K562 (cell line): ENCODE measurements at regions not wholly inside any gene's neighbourhood (a gene's known extent, or its start where the extent isn't known, plus 50 kb on each side); places are given as distances from the start of the nearest gene placed in this dataset.
A peak's percentile ranks its signal among the peaks of the same experiment; 100 is the strongest.

Experiments used
- ARHGAP35 ChIP-seq: fragments of 450-650 bp; IDR thresholded peaks from 2 replicates; pipeline ENCODE4 v1.6.1; 2018; ENCODE audit not compliant: partially characterized antibody
- ARID2 ChIP-seq: fragments of 450-650 bp; IDR thresholded peaks from 2 replicates; pipeline ENCODE4 v1.6.1; 2017; ENCODE audit warnings: antibody characterized with exemption, mild to moderate bottlenecking
- CBFA2T3 ChIP-seq: fragments of 450-650 bp; IDR thresholded peaks from 2 replicates; pipeline ENCODE4 v1.6.1; 2017
- CEBPB ChIP-seq: fragments of 450-650 bp; IDR thresholded peaks from 2 replicates; pipeline ENCODE4 v1.6.1; 2016; ENCODE audit warnings: missing genetic modification characterization, missing compliant biosample characterization
- E2F4 ChIP-seq: sonication (generic); formaldehyde crosslinking; IDR thresholded peaks from 2 replicates; pipeline ENCODE4 v1.8.0; 2022; ENCODE audit warnings: mild to moderate bottlenecking, low read depth, missing genetic modification reagents
- MAFF ChIP-seq: IDR thresholded peaks from 2 replicates; pipeline ENCODE4 v1.6.1; 2012; ENCODE audit warnings: low read length, improper control_type of control experiment
- MAZ ChIP-seq, 2 experiments: fragments of 450-650 bp in 1 of 2; sonication (generic) in 1 of 2; formaldehyde crosslinking; IDR thresholded peaks in 1 of 2; conservative IDR thresholded peaks in 1 of 2; 2 replicates each; pipeline versions ENCODE4 v1.4.0 to v1.5.0; 2020; ENCODE audit warnings: mild to moderate bottlenecking in 1 of 2, missing genetic modification reagents in 1 of 2
- POLR3G ChIP-seq: IDR thresholded peaks from 2 replicates; pipeline ENCODE4 v1.6.1; 2011; ENCODE audit not compliant: insufficient read length, insufficient replicate concordance; ENCODE audit errors: extremely low read depth
- PPARD ChIP-seq: fragments of 250-450 bp; sonication (Bioruptor Pico); IDR thresholded peaks from 2 replicates; pipeline ENCODE4 v1.8.0; 2022; ENCODE audit warnings: inconsistent platforms, mild to moderate bottlenecking, moderate library complexity
- PTRF ChIP-seq: fragments of 450-650 bp; IDR thresholded peaks from 2 replicates; pipeline ENCODE4 v1.6.1; 2016; ENCODE audit warnings: mild to moderate bottlenecking, missing genetic modification characterization, missing compliant biosample characterization
- SMARCB1 ChIP-seq: IDR thresholded peaks from 2 replicates; pipeline ENCODE4 v1.6.1; 2011; ENCODE audit warnings: improper control_type of control experiment, low read depth; ENCODE audit not compliant: insufficient read length
- TCF7 ChIP-seq: sonication (generic); IDR thresholded peaks from 2 replicates; pipeline ENCODE4 v1.6.1; 2016; ENCODE audit warnings: antibody characterized with exemption, borderline replicate concordance
- ZFP91 ChIP-seq: sonication (generic); formaldehyde crosslinking; IDR thresholded peaks from 2 replicates; pipeline ENCODE4 v1.8.0; 2022; ENCODE audit warnings: mild to moderate bottlenecking, missing genetic modification reagents
- ZNF121 ChIP-seq: sonication (generic); formaldehyde crosslinking; conservative IDR thresholded peaks from 2 replicates; pipeline ENCODE4 v1.8.0; 2022; ENCODE audit warnings: missing genetic modification reagents
- ZNF639 ChIP-seq, 2 experiments: fragments of 200-800 bp in 1 of 2; sonication (Bioruptor generic) in 1 of 2; sonication (generic) in 1 of 2; formaldehyde crosslinking in 1 of 2; IDR thresholded peaks in 1 of 2; conservative IDR thresholded peaks in 1 of 2; 2 replicates each; pipeline versions ENCODE4 v1.5.0 to v1.6.1; 2016 to 2020; ENCODE audit warnings: missing compliant biosample characterization in 1 of 2, missing genetic modification characterization in 1 of 2, missing genetic modification reagents in 1 of 2
- TF ChIP-seq, protein P1 (sequence below): fragments of 250-450 bp; sonication (Bioruptor Pico); IDR thresholded peaks from 2 replicates; pipeline ENCODE4 v1.5.1; 2021; ENCODE audit warnings: mild to moderate bottlenecking
- TF ChIP-seq, protein P2 (sequence below), 2 experiments: fragments of 450-650 bp; IDR thresholded peaks; 2 replicates each; pipeline ENCODE4 v1.6.1; 2018; ENCODE audit warnings: mild to moderate bottlenecking in 2 of 2, low read depth in 1 of 2; ENCODE audit not compliant: partially characterized antibody in 2 of 2

DNA sequence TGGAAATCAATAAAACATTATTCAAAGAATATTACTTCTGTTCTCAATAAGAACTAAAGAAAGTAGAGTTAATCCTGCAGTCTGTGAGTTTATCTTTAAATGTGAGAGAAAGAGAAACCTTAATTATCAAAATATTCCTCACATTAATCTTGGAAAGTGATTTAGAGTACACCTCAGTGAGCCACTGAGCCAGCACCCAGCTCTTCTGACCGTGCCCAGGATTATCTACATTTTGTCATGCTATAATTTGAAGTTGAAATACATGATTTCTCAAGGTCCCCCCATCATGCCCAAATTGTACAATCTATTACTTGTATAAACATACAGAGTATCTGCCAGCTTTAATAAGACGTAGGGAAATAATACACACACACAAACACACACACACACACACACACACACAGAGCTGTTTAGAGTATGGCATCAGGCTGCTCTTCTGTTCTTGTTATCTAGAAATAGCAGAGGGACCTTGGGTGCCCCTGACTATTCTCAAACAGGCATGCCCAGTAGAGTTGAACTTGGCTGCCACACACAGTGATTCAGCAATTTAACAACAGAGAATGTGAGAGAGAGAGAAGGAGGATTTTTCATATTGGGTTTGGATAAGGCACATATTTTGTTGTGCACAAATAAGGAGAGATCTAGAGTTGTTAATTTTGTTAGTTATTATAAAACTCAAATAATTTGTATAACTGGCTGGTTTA lies 74.4 kb downstream of the P2RY1 start (continued):
- TF ChIP-seq ZFP91 (CRISPR knock-in tag) (no peak), PTRF (no peak), MAFF (peak; percentile 86), ZNF121 (no peak), MAZ (CRISPR knock-in tag; conservative IDR thresholded peaks at IDR 0.05 in 1 of 2, IDR thresholded peaks at IDR 0.05 in 1 of 2) (no peak), ARHGAP35 (no peak), ZNF639 (CRISPR knock-in tag; conservative IDR thresholded peaks at IDR 0.05 in 1 of 2, IDR thresholded peaks at IDR 0.05 in 1 of 2) (no peak), PPARD (CRISPR knock-in tag) (no peak), TCF7 (no peak), CBFA2T3 (peak; percentile 76), ARID2 (no peak), SMARCB1 (no peak), E2F4 (CRISPR knock-in tag) (no peak), CEBPB (tag) (no peak), POLR3G (no peak)
- TF ChIP-seq, protein P1, sequence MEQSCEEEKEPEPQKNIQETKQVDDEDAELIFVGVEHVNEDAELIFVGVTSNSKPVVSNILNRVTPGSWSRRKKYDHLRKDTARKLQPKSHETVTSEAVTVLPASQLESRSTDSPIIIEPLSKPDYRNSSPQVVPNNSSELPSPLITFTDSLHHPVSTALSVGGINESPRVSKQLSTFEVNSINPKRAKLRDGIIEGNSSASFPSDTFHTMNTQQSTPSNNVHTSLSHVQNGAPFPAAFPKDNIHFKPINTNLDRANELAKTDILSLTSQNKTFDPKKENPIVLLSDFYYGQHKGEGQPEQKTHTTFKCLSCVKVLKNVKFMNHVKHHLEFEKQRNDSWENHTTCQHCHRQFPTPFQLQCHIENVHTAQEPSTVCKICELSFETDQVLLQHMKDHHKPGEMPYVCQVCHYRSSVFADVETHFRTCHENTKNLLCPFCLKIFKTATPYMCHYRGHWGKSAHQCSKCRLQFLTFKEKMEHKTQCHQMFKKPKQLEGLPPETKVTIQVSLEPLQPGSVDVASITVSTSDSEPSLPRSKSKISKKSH (CRISPR knock-in tag) = no peak
- TF ChIP-seq, protein P2, sequence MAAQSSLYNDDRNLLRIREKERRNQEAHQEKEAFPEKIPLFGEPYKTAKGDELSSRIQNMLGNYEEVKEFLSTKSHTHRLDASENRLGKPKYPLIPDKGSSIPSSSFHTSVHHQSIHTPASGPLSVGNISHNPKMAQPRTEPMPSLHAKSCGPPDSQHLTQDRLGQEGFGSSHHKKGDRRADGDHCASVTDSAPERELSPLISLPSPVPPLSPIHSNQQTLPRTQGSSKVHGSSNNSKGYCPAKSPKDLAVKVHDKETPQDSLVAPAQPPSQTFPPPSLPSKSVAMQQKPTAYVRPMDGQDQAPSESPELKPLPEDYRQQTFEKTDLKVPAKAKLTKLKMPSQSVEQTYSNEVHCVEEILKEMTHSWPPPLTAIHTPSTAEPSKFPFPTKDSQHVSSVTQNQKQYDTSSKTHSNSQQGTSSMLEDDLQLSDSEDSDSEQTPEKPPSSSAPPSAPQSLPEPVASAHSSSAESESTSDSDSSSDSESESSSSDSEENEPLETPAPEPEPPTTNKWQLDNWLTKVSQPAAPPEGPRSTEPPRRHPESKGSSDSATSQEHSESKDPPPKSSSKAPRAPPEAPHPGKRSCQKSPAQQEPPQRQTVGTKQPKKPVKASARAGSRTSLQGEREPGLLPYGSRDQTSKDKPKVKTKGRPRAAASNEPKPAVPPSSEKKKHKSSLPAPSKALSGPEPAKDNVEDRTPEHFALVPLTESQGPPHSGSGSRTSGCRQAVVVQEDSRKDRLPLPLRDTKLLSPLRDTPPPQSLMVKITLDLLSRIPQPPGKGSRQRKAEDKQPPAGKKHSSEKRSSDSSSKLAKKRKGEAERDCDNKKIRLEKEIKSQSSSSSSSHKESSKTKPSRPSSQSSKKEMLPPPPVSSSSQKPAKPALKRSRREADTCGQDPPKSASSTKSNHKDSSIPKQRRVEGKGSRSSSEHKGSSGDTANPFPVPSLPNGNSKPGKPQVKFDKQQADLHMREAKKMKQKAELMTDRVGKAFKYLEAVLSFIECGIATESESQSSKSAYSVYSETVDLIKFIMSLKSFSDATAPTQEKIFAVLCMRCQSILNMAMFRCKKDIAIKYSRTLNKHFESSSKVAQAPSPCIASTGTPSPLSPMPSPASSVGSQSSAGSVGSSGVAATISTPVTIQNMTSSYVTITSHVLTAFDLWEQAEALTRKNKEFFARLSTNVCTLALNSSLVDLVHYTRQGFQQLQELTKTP (IDR thresholded peaks at IDR 0.05; ENCODE audit: low read depth in 1 of 2, partially characterized antibody in 2 of 2) = no peak
